NCI-H2227 (cell line): ENCODE measurements at regions not wholly inside any gene's neighbourhood (a gene's known extent, or its start where the extent isn't known, plus 50 kb on each side); places are given as distances from the start of the nearest gene placed in this dataset.

ENCODE experiments used
- DNase-seq: peaks from one replicate; lab custom pipeline; 2025; ENCODE audit not compliant: unreplicated experiment; lab: John Stamatoyannopoulos, UW

DNA sequence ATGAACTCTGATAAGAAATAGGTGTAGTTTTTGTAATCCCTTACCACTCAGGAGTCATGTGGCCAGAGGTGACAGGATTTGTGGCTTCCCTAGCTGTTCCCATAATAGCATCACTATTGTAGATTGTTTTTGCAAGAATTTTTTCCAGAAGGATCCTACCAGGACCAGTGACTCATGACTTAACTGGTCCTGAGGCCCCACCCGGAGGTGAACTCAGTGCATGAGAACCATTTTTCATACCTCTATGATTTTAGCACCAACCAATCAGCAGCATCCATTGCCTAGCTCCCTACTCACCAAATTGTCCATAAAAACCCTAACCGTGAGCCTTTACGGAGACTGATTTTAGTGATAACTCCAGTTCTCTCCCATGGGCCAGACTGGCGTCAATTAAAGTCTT lies 484.8 kb downstream of the PSAT1 start:
- no peak for DNase-seq

DNA sequence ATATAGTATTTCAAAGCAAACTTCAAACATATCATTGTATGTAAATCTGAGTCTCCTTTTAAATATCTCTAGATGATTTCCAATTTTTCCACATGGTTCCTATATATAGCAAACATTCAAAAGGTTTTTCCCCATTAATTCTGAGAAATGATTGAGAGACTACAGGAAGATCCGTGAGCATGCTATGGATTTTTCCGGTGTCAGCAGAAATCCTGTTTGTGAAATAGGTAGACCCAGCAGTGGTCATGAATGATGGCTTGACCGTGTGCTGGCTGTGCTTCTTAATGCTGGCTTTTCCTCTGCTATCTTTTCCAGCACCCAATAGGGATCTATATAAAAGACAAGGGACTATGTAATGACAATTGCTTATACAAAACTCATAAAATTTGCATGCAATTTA lies 485.3 kb downstream of the PSAT1 start:
- DNase-seq: no peak

DNA sequence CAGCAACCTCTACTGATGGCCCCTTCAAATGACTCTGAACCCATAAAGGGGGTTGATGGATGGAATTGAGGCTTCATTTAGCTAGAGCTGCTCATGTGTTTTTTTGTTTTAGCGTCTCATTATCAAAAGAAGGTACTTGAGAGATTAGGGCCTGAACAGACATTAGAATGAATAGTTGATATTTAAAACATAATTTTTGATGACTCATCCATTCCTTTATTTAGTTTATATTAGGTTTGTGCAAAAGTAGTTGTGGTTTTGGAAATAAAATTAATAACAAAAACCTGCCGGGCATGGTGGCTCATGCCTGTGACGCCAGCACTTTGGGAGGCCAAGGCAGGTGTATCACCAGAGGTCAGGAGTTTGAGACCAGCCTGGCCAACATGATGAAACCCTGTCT lies 485.9 kb downstream of the PSAT1 start:
- no peak for DNase-seq

DNA sequence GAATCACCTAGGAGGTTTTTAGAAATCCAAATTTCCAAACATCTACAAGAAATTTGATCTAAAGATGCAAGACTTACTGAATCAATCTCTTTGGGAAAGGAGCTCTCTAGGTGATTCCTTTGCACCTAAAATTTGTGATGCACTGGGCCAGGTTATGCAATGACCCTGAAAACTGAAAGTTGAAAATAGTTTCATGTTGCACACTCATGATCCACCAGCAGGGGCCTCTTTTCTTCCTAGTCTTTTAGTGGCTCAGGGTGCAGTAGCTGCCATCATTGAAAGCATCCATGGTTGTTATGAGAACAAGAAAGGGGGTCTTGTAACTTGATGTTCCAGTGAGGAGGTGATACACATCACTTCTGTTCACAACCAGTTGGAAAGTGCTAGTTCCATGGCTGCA lies 486.8 kb downstream of the PSAT1 start:
- no peak for DNase-seq

DNA sequence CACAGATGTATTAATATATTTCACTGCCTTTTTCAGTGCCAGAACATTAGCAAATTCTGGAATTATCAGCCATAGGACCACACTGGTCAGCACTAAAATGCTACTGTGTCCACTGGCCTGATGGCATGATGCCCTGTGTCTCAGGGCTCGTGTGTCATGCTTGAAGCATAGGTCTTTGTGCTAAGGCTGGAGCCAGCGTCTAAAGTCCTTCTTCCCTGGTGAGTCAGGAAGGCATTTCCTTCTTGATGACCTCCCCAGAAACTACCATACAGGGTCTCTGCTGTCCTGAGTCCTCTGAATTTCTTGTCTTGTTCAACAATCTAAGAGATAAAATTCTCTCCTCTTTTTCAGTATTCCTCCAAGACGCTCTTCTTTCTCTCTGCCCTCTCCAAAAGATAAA lies 489.9 kb downstream of the PSAT1 start:
- DNase-seq: no peak

DNA sequence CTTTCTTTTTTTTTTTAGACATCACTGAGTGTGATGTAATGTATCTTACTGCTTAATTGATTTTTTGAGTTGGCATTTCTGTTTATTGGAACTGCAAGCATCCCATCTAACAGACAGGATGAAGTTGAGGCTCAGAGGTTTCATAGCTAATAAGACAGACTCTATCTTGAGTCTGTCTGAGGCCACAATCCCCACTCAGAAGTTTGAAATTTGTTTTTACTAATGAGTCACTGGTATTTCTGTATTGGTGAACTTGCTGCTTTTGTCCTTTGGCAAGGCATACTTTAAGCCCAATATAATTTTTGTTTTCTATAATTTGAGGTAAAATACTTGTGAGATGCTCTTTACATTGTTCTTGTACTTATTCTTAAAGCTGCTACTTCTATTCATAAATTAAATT lies 491.2 kb downstream of the PSAT1 start:
- no peak for DNase-seq

DNA sequence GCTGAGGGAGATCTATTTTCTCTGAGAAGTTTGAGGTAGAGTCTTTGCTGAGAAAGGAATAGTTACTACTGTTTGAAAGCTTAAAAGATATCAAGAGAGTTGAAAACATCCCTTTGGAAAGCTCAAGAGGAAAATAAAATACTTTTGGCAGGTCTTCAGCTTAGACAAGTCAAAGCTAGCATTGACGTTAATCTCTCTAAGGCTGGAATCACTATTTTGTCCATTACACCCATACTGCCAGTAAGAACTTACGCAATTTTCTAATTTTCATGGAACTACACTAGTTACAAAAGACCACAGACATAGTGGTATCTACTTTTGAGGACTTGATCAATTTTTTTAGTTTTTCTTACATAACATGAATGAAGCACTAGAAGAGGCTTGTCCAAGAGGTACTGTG lies 494.9 kb downstream of the PSAT1 start:
- DNase-seq: no peak

DNA sequence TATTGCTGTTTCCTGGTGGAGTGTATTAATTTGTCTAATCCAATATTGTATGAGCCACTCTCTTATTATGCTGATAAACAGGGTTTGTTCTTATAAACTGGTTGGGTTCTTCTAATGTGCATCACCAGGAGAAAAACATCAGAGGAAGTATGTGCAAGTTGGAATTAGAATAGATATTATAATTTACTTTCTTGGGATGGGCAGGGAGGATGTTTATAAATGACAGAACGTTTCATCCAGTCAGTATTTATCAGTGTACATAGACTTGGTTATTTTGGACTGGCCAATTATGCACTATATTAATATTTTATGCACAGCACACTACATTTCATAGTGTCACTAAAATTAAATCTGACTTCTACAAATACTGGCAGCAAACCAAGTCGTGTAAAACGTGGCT lies 495.8 kb downstream of the PSAT1 start:
- DNase-seq: no peak

DNA sequence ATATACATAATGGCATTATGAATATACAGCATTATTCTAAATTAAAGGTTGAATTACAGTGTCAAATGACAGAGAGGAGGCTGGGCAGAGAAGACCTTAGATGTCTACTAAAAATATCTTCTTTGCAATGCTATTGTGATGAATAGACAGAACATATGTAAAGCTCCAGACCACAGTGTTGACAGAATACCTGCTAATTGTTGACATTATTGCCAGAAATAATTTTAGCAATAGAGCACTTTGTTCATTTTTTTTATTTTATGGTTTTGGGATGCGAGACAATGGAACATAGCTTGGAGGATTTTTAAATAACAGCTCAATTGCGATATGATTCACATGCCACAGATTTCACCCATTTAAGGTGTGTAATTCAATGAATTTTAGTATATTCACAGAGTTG lies 508.8 kb downstream of the PSAT1 start:
- DNase-seq: no peak

DNA sequence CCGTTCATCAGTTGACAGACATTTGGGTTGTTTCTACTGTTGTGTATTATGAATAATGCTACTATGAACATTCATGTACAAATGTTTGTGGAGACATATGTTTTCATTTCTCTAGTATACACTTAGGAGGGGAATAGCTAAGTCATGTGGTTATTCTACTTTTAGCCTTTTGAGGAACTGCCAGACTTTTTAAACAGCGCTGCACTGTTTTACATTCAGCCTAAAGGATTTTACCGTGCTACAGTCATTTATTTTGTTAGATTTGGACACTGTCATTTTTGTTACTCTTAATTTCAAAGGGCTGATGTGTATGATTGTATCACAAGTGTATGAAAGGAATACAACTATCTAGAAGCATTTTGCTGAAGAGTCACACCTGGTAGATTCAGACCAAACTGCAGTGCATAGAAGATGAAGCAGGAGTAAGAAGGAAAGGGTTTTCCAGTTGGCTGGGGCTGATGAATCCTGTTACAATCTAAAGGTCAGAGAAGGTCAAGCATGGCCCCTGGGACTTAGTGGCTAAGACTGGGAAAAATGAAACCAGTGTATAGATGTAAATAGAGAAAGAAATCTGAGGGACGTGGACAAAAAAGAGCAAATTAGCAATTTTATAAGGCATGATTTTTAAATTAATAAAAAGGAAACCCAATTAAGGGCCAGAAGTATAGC lies 509.7 kb downstream of the PSAT1 start:
- DNase-seq: no peak

DNA sequence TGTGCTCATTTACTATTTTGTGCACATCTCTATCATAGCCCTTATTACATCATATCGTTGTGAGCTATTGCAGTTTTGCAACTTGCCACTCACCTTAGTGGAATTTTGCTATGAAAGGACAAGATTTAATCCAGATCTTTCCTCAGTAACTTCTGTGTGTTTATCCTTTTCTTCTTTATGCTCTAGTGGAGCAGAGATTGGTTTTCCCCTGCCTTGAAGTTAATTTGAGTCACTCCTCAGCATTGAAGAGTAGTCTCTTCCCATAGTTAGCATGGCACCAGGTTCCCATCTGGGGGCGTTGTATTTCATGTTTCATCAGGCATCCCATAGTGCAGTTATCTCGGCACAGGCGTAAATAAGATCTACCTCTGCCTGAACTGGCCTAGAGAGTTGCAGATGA lies 510.4 kb downstream of the PSAT1 start:
- no peak for DNase-seq

DNA sequence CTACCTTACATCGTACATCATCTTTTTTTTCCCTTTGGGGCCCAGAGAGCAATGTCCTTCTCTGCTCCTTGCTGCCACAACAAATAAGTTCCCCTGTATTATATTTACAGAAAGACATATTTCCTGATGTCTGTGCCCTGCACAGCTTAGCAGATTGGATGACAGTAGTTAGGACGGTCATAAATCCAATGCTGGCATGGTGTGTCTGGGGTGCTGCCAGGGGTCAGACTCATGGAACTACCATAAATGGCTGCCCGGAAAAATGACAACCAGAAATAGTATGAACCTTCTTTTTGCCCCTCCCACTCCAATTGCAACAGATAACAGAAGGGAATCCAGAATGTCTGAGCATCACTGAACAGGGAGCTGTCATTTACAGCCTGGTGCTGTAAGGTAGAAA lies 511.1 kb downstream of the PSAT1 start:
- DNase-seq: no peak

DNA sequence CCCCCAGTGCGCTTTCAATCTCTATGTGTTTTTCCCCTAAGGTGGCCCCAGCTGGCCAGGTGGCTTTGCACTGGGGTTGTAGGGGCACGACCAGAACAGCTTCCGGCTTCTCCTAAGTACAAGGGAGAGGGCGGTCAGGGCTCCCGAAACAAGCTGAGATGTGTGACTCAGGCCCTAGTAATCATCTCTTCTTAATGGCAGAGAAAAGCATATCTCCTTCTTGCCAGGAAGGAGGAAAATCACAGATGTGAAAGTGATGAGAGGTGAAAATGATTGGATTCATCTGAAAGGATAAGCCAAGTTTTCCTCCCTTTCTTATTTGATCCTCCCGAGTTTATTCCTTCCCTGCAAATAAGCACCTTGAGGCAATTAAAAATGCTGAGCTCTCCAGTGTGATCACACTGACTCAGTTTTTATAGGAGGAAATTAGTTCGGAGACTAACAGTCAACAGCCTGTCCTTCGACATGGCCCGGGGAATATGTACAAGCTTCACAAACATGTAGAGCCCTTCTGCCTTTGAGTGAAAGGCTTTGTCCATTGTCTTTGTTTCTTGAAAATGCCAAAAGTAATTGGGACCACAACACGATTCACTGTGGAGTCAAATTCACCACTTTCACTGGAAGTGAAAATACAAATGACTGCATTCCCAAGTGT lies 514.8 kb downstream of the PSAT1 start:
- DNase-seq: peak; percentile 25

DNA sequence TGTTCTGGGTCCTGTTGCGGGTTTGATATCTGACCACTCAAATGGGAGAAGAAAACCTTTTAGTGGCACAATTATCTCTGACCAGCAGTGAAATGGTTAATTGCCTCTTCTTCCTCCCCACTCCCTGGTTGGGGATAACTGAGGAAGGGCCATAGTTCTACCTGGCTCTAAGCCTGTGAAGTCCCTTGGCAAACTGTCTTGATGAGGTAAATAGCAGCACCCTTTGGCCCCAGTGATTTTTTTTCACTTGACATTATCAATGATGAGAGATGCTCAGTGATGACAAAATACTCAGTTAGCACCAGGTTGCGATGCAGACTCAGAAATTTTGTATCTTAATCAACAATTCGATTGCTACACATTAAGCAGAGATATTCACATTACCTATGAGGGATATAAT lies 515.7 kb downstream of the PSAT1 start:
- no peak for DNase-seq

DNA sequence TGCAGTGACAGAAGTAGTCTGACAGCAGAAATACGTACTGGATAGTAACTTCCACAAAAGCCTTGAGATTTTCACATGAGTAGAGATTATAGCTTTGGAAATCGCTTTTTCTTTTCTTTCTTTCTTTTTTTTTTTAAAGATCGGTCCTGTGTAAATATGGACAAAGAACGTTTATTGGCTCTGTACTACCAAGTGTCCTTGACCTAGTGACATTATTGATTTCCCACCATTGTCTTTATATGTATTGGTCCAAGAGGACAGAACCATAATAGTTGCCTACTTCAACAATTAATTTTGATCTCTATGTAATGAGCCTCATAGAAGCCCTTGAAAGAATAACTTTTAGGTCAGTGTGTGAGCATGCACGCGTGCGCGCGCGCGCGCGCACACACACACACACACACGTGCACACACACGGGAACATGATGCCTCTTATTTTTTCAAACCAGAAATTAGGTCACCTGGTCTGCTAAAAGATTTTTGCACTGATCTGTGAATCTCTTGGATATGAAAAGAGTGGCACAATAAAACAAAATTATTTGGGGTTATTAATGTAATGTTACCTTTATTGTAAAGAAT lies 516.8 kb downstream of the PSAT1 start:
- peak; percentile 44 for DNase-seq

DNA sequence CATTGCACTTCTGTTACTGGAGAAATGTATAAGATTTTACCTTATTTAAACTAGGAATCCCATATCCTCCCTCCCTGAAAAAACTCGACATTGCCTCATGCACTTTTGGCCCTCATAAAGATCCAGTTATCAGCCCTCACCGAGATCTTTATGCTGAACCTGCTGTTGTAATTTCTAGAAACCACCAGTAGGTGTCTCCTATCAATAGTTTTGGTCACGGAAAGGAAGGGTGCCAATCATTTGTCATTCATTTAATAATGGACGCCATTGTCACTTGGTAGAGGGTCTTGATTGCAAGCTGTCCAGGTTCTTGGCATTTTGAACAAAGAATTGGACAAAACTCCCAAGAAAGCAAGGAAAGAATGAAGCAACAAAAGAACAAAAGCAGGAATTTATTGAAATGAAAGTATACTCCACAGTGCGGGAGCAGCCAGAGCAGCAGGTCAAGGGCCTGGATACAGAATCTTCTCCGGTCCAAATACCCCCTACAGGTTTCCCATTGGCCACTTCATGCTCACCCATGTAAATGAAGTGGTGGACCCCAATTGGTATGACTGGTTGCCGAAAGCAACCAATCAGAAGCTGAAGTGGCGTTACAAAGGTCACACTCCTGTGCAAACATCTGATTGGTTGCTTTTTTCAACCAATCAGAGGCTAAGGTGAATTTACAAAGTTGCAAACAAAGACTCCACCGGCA lies 524.3 kb downstream of the PSAT1 start:
- peak; percentile 20 for DNase-seq

DNA sequence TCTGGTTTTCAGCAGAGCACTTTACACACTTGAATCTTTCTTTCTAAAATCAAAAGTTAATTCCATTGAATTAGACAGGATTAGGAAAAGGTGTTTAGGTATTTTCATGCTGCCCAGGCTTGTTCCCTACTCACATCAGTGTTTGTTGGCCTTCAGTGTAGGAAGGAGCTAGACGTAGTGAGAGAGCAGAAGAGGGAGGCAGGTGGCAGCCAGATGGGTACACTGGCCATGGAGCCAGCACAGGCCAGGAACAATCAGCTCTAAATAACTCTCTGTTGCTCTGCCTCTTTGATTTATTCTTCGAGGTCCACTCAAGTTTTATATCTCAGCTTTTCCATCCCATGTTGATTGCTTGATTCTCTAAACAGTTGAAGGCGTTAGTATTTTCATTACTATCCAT lies 529.6 kb downstream of the PSAT1 start:
- no peak for DNase-seq

DNA sequence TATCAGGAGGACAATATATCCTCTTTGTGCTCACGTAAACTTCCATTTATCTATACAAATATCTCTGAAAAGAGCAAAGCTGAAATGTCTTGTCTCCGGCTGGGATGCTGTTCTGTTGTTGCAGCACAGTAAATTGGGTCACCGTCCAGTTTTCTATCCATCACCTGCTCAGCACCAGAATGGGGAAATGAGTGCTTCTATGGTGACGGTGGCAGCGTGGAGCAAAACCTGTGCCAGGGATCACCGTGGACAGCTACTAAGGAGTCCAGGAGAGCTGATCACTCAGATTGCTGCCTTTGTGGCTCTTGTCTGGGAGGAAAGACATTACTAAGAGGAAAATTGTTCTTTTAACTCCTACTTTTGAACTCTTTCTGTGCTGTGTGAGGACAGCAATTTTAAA lies 531.6 kb downstream of the PSAT1 start:
- DNase-seq: no peak

DNA sequence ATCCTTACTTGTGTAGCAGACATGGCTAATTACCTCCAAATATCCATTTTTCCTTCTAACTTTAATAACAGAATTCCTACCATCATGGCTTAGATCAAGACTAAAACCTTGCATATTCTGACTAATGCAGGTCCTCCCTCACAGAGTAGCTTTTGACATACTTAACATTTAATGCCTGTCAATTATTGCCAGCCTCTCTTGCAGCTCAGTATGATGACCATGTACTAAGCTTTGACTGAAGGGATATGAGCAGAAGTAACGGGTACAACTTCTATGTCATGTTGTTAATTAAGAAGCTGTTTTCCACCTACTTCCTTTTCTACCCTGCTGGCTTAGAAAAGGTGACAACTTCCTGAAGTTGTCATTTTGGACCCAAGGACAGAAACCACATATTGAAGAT lies 533.4 kb downstream of the PSAT1 start:
- DNase-seq: no peak

DNA sequence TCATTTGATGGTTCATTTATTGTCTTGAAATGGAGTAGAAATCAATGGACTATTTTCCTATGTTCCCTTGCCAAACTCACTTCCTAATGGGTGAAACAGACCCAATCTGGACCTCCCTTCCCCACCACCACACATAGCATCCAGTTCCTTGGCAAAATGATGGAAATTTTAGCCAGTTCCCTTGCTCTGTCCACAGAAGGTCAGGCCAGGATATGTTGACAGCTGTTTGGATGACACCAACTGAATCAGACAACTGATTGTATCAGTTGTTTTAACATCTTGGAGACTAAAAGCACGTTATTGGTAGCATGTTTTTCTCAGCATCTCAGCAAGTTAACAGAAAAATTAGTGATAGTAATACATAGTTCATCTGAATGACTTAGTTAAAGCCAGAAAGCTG lies 534.8 kb downstream of the PSAT1 start:
- no peak for DNase-seq

DNA sequence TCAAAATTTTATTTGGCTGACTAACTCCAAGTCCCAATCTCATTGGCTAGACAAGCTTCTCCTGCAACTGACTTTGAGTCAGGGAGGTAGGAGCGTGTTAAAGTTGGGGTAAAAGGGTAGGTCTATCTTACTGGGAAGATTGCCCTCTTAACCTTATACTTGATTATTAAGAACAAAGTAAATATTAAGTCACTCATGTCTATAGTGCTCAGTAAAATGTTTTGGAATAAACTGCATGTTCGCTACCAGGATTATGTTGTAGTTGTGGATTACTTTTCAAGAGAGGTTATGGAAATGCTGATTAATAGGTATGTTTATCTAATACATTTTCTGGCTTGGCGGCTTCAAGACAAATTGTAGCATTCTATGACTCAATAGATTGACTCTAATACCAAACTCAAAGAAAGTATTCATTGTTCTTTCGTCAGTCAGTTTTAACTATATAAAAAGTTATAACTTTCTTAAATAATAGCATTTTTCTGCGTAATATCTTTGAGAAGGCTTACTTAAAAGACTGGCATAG lies 539.1 kb downstream of the PSAT1 start:
- no peak for DNase-seq

DNA sequence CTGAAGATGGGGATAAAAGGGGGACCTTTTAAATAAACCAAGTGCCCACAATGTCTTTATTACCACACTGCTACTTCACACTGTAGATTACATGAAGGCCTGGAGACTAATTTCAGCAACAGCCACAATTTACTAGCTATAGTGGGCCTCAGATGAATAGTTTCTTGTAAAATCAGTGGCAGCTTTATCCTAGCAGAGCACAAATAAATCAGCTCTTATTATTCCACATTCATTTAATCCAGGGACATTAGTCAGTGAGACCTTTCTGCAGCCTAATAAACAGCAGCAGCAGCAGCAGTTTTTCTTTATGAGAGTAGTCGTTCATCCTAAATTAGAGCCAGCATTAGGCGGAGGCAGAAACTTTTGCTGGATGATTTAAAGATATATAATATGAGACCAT lies 542.3 kb downstream of the PSAT1 start:
- DNase-seq: no peak
